Epithelial cell of esophagus (primary cell): ENCODE measurements at regions not wholly inside any gene's neighbourhood (a gene's known extent, or its start where the extent isn't known, plus 50 kb on each side); places are given as distances from the start of the nearest gene placed in this dataset.

Source experiments
- DNase-seq: peaks from one replicate; pipeline ENCODE4 v3.0.0; 2010; ENCODE audit warnings: low read depth
- H3K4me3 ChIP-seq: 2 replicates; pipeline ENCODE4 v1.5.1; 2011; ENCODE audit warnings: mild to moderate bottlenecking, low read length, control low read depth
- CTCF ChIP-seq: IDR thresholded peaks from 2 replicates; pipeline ENCODE4 v1.5.1; 2011; ENCODE audit warnings: low read depth, mild to moderate bottlenecking, low read length, control low read depth, inconsistent platforms; ENCODE audit not compliant: insufficient read depth; ENCODE audit errors: missing control alignments

DNA sequence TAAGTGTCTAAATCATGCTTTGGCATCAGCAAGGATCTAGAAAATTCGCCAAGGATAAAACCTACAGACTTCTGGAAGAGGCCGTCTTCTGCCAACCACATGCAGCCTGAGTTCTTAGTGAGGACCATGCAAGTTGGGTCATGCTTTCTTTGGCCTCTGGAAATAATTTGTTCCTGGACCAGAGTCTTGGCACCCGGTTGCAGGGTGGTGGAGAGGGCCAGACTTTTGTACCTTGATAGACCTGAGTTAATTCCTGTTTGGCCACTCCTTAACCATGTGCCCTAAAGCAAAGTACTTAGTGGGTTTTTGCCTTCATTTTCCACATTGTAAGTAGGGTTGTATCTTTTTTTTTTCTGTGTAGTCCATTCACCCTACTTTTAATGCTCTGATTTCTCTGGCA is 283.4 kb upstream of the IRX5 start:
- peak; percentile 61 for DNase-seq
- TF ChIP-seq CTCF: no peak
- H3K4me3 ChIP-seq: no peak overlapping the region

DNA sequence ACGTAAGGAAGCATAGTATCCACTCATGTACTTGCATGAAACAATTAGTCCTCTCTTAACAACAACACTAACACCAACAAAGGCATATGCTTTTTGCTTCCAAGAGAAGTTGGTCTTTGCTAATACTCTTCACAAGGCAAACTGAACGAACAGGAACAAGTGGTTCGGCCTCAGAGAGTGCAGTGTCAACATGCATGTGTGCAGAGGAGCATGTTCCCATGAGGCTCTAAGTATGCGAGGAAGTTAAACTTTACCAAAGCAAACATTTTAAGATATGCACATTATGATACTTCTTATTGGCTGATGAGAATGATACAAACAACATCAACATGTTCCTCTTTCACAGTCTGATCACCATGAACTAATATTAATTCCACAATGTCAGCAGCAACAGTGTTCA is 285.3 kb upstream of the IRX5 start:
- no peak for DNase-seq
- H3K4me3 ChIP-seq: no peak overlapping the region
- TF ChIP-seq CTCF: no peak

DNA sequence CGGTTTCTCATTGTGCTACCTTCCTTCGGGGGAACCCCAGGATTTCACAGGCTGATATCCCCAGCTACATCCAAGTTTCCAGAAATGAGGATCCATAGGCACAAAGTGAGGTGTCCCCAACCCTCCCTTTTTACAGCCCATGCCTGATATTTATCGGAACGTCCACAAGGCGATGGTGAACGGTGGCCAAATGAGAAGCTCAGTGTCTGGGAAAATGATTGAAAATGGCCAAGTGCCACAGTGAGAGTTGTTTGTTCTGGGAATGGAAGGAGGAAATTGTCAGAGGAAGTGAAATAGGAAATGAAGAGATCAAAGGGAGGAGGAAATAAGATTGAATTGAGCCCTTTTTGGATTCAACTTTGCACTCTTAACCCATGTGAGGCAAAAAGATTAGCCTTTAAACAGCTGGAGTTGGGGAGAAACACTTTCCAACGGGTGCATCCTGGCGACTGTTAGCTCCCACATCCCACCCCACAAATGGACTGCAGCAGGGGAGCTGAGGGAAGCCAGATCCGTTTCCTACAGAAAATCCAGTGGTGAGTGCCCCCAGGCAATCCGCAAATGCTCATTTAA is 294.4 kb upstream of the IRX5 start:
- TF ChIP-seq CTCF: no peak
- no peak overlapping the region for H3K4me3 ChIP-seq
- no peak for DNase-seq

GRCh38 chr16:54633943-54634362 is 296.7 kb upstream of the IRX5 start:
- peak; percentile 66 for DNase-seq
- TF ChIP-seq CTCF: peak; percentile 86

DNA sequence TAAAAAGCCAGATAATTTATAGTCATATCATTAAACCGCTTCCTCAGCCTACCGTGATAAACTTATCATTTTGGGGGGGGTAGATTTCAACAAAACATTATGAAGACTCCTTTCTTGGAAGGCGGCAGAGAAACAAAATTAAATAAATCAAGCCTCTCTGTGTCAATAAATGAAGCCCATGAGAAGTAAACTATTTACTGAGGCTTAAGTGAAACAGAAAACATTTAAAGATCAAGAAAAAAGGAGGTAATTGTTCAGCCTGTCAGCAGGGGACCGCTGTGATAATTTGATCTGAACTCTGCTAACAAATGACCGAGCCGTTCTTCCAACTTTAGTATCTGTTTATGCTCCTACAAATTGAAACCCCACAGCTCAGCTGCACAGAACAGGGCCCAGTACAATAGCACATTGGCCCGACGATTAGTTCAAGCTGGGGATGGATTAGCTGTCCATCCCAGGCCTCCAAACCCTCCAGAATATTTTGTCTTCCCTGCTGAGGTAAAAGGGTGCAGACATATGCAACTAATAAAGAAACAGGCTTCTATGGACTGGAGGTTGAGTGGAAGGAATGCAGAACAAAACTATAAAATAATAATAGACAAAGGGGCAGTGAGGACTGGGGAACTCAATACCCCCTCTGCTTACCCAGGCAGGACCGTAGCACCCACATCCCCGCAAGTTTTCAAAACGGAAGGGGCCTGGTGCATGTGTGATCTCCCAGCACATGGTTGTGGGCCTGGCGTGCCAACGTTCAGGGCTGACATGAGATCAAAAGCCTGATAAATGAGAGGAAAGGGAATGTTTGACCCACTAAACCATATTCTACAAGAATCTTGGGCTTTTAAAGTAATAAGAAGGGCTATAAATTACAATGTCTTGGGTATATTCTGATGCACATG is 298.1 kb upstream of the IRX5 start:
- DNase-seq: no peak
- no peak for TF ChIP-seq CTCF
- H3K4me3 ChIP-seq: no peak overlapping the region

More at GRCh38 chr16:54633943-54634362, 296.7 kb upstream of the IRX5 start:
- no peak overlapping the region for H3K4me3 ChIP-seq

DNA sequence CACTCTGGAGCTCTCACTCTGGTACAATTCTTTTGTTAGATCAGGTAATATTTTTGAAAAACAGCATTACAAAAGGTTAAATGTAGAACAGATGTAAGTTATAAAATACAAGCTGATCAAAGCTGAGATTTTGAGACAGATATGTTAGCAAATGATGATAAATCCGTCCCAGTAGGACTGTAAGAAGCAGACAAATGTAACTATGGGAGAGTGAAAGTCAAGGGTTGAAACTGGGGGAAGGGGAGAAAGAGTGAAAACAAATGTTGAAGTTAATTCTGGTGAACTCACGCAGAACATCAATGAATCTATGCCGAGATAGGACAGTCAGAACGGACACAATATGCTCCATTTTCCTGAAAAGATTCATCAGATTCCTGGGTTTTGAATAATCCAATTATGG is 298.9 kb upstream of the IRX5 start:
- TF ChIP-seq CTCF: no peak
- DNase-seq: no peak
- no peak overlapping the region for H3K4me3 ChIP-seq
